ENCODE measurements at regions not wholly inside any gene's neighbourhood (a gene's known extent, or its start where the extent isn't known, plus 50 kb on each side); places are given as distances from the start of the nearest gene placed in this dataset.

DNA sequence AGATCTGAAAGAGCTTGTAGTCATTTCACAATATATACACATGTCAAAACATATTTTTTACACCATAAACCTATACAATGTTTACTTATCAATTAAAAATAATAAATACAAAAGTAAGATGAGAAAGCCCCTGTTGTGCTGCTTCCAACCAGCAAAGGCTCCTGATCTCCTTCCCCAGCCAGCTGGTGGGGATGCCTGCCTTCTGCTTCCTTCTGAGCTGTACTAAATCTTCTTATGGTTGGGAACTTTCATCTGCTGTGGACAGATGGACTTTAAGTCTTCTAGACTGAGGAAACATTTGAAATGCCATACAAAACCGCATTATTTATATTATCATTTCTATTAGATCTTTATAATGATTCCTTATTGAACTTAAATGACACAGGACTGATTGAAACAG, 745.3 kb upstream of the CHD1 start:
- Histone ChIP-seq H3K27me3 (no peaks in the 10 kb centered on the region), H3K9me3 (no peaks in the 10 kb centered on the region), H3K27ac (no peak overlapping the region), H3K4me3 (no peak overlapping the region), H3K36me3 (no peaks in the 10 kb centered on the region), H3K4me1 (no peaks in the 10 kb centered on the region)
- TF ChIP-seq, protein P1, sequence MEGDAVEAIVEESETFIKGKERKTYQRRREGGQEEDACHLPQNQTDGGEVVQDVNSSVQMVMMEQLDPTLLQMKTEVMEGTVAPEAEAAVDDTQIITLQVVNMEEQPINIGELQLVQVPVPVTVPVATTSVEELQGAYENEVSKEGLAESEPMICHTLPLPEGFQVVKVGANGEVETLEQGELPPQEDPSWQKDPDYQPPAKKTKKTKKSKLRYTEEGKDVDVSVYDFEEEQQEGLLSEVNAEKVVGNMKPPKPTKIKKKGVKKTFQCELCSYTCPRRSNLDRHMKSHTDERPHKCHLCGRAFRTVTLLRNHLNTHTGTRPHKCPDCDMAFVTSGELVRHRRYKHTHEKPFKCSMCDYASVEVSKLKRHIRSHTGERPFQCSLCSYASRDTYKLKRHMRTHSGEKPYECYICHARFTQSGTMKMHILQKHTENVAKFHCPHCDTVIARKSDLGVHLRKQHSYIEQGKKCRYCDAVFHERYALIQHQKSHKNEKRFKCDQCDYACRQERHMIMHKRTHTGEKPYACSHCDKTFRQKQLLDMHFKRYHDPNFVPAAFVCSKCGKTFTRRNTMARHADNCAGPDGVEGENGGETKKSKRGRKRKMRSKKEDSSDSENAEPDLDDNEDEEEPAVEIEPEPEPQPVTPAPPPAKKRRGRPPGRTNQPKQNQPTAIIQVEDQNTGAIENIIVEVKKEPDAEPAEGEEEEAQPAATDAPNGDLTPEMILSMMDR (IDR thresholded peaks at IDR 0.05) = no peak
- no peak for TF ChIP-seq POLR2A (IDR thresholded peaks at IDR 0.05)
- TF ChIP-seq EP300 (IDR thresholded peaks at IDR 0.05) = no peak
- no peak for TF ChIP-seq POLR2AphosphoS5 (IDR thresholded peaks at IDR 0.05)
- DNase-seq (ENCODE audit: low spot score in 2 of 2) = no peak
- 90% methylated on average over 1 of the region's 1 CpG for WGBS

DNA sequence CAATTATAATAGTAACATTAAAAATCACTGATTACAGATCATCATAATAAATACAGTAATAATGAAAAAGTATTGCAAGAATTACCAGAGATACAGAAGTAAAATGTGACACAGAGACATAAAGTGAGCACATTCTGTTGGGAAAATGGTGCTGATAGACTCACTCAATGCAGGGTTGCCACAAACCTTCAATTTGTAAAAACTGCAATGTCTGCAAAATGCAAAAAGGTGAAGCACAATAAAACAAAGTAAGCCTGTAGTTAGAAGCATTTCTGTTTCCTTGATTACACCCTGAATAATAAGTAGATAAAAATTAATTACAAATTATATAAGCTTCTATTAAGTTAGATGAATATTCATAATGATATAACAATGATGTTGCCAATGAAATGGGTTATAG, 736.2 kb upstream of the CHD1 start:
- Histone ChIP-seq H3K9me3 (no peaks in the 10 kb centered on the region), H3K27ac (no peak overlapping the region), H3K27me3 (no peaks in the 10 kb centered on the region), H3K4me3 (no peak overlapping the region), H3K36me3 (no peaks in the 10 kb centered on the region), H3K4me1 (no peaks in the 10 kb centered on the region)
- TF ChIP-seq, protein P1 (IDR thresholded peaks at IDR 0.05) = no peak
- no peak for DNase-seq (ENCODE audit: low spot score in 2 of 2)

DNA sequence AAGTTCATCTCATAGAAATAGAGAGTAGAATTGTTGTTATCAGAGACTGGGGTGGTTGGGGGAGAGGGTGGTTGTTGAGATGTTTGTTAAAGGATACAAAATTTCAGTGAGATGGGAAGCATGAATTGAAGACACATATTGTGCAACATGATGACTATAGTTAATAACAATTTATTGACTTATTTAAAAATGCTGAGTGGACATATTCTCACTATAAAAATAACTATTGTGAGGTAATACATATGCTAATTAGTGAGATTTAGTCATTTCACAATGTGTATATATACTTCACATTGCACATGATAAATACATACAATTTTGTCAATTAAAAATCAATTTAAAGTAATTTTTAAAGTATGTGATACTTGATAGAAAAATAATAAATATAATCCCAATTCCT, 722.5 kb upstream of the CHD1 start:
- Histone ChIP-seq H3K27ac (no peak overlapping the region), H3K36me3 (no peaks in the 10 kb centered on the region), H3K27me3 (no peaks in the 10 kb centered on the region), H3K9me3 (no peaks in the 10 kb centered on the region), H3K4me3 (no peak overlapping the region), H3K4me1 (no peaks in the 10 kb centered on the region)
- DNase-seq (ENCODE audit: low spot score in 2 of 2) = no peak
- TF ChIP-seq POLR2AphosphoS5 (IDR thresholded peaks at IDR 0.05) (no peak), POLR2A (IDR thresholded peaks at IDR 0.05) (no peak), EP300 (IDR thresholded peaks at IDR 0.05) (no peak)
- TF ChIP-seq, protein P1 (IDR thresholded peaks at IDR 0.05) = no peak

DNA sequence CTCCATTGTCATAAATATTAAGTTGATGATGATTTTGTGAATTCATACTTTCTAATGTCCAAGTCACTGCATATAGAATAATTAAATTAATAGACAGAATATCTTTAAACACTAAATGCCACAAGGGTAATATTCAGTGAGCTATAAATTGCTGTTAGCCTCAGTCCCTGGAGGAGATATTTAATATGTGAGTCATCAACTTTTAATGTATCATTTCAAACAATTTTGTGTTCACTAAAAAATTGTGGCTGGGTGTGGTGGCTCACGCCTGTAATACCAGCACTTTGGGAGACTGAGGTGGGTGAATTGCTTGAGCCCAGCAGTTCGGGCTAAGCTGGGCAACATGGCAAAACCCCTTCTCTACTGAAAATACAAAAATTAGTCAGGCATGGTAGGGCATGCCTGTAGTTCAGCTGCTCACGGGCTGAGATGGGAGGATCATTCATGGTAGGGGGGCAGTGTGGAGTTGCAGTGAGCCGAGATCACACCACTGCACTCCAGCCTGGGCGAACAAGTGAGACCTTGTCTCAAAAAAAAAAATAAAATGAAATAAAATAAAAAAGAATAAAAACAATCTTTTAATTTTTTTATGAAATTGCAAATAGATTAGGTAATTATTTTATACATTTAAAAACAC, 717.3 kb upstream of the CHD1 start:
- TF ChIP-seq POLR2AphosphoS5 (IDR thresholded peaks at IDR 0.05) = no peak
- TF ChIP-seq POLR2A (IDR thresholded peaks at IDR 0.05) = no peak
- no peak for TF ChIP-seq EP300 (IDR thresholded peaks at IDR 0.05)
- TF ChIP-seq, protein P1 (IDR thresholded peaks at IDR 0.05) = no peak
- Histone ChIP-seq H3K27ac (no peak overlapping the region), H3K4me1 (no peaks in the 10 kb centered on the region), H3K27me3 (no peaks in the 10 kb centered on the region), H3K9me3 (no peaks in the 10 kb centered on the region), H3K36me3 (no peaks in the 10 kb centered on the region), H3K4me3 (no peak overlapping the region)
- 45% methylated on average over 5 of the region's 5 CpGs for WGBS
- no peak for DNase-seq (ENCODE audit: low spot score in 2 of 2)

DNA sequence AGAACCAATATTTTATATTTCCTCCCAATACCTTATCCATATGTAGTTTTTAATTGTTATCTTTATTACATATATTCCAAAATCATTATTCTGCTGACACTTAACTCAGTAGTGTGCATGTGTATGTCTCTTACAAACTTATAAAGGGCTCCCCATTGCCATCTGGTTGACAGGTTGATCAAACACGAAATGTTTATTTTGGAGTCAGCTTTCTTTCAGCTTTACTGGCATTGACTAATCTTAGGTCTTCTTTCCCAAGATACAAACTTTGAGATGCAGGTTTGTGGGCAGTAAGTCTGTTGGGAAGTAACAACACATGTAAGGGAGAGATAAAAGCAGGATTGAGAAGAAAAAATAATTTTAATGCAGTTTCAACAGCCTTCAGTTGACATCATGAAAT, 716.0 kb upstream of the CHD1 start:
- 56% methylated on average over 1 of the region's 1 CpG for WGBS
- Histone ChIP-seq H3K4me3 (no peak overlapping the region), H3K27me3 (no peaks in the 10 kb centered on the region), H3K4me1 (no peaks in the 10 kb centered on the region), H3K36me3 (no peaks in the 10 kb centered on the region), H3K27ac (no peak overlapping the region), H3K9me3 (no peaks in the 10 kb centered on the region)
- TF ChIP-seq POLR2AphosphoS5 (IDR thresholded peaks at IDR 0.05) = no peak
- TF ChIP-seq POLR2A (IDR thresholded peaks at IDR 0.05) = no peak
- TF ChIP-seq, protein P1 (IDR thresholded peaks at IDR 0.05) = no peak
- no peak for TF ChIP-seq EP300 (IDR thresholded peaks at IDR 0.05)
- no peak for DNase-seq (ENCODE audit: low spot score in 2 of 2)
